HepG2 (cell line): ENCODE measurements at regions not wholly inside any gene's neighbourhood (a gene's known extent, or its start where the extent isn't known, plus 50 kb on each side); places are given as distances from the start of the nearest gene placed in this dataset.

ENCODE experiments used
- GRHL1 ChIP-seq: sonication (generic); formaldehyde crosslinking; conservative IDR thresholded peaks from 2 replicates; pipeline ENCODE4 v1.8.0; 2022; ENCODE audit warnings: missing genetic modification reagents
- HINFP ChIP-seq: sonication (generic); formaldehyde crosslinking; IDR thresholded peaks from 2 replicates; pipeline ENCODE4 v1.4.0; 2020; ENCODE audit warnings: low read depth, mild to moderate bottlenecking, missing genetic modification reagents
- PATZ1 ChIP-seq: sonication (generic); formaldehyde crosslinking; IDR thresholded peaks from 2 replicates; pipeline ENCODE4 v1.4.0; 2020; ENCODE audit warnings: missing genetic modification reagents
- SIX1 ChIP-seq: sonication (generic); formaldehyde crosslinking; IDR thresholded peaks from 2 replicates; pipeline ENCODE4 v1.4.0; 2020; ENCODE audit warnings: missing genetic modification reagents, borderline replicate concordance
- ZC3H13 ChIP-seq: sonication (generic); formaldehyde crosslinking; IDR thresholded peaks from 2 replicates; pipeline ENCODE4 v1.8.1; 2023; ENCODE audit warnings: mild to moderate bottlenecking, missing genetic modification reagents, moderate library complexity
- ZNF333 ChIP-seq: sonication (generic); formaldehyde crosslinking; IDR thresholded peaks from 2 replicates; pipeline ENCODE4 v1.4.0; 2020; ENCODE audit warnings: mild to moderate bottlenecking, missing genetic modification reagents, borderline replicate concordance
- ZNF83 ChIP-seq: sonication (generic); formaldehyde crosslinking; IDR thresholded peaks from 2 replicates; pipeline ENCODE4 v1.4.0; 2020; ENCODE audit warnings: missing genetic modification reagents, mild to moderate bottlenecking, borderline replicate concordance
- ZNF878 ChIP-seq: sonication (generic); formaldehyde crosslinking; IDR thresholded peaks from 2 replicates; pipeline ENCODE4 v1.8.1; 2023; ENCODE audit warnings: mild to moderate bottlenecking, missing genetic modification reagents, moderate library complexity
- ZSCAN5A ChIP-seq: sonication (generic); formaldehyde crosslinking; IDR thresholded peaks from 2 replicates; pipeline ENCODE4 v1.8.0; 2022; ENCODE audit warnings: mild to moderate bottlenecking, missing genetic modification reagents, borderline replicate concordance
- TF ChIP-seq, protein P1 (sequence below): sonication (generic); formaldehyde crosslinking; IDR thresholded peaks from 2 replicates; pipeline ENCODE4 v1.5.1; 2020; ENCODE audit warnings: missing genetic modification reagents, mild to moderate bottlenecking, borderline replicate concordance
- TF ChIP-seq, protein P2 (sequence below): sonication (generic); formaldehyde crosslinking; IDR thresholded peaks from 2 replicates; pipeline ENCODE4 v1.4.0; 2020; ENCODE audit warnings: mild to moderate bottlenecking, missing genetic modification reagents

- TF ChIP-seq GRHL1 (no peak), SIX1 (CRISPR knock-in tag) (no peak), PATZ1 (CRISPR knock-in tag) (no peak), ZSCAN5A (CRISPR knock-in tag) (no peak), ZC3H13 (CRISPR knock-in tag) (no peak), ZNF83 (CRISPR knock-in tag) (no peak), HINFP (CRISPR knock-in tag) (no peak), ZNF878 (CRISPR knock-in tag) (no peak), ZNF333 (no peak)
- TF ChIP-seq, protein P1, sequence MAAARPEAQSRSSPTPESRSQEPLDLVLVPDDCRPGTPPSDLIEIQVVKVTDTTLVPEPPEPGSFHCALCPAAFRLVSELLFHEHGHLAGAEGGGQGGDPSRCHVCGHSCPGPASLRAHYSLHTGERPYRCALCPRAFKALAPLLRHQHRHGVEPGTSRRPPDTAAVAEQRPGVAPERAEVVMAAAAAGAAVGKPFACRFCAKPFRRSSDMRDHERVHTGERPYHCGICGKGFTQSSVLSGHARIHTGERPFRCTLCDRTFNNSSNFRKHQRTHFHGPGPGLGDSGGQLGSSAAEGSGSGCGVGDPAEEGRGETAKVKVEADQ (CRISPR knock-in tag): no peak
- TF ChIP-seq, protein P2, sequence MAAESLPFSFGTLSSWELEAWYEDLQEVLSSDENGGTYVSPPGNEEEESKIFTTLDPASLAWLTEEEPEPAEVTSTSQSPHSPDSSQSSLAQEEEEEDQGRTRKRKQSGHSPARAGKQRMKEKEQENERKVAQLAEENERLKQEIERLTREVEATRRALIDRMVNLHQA (CRISPR knock-in tag): no peak
- TF ChIP-seq, all 625 proteins: peak for 0
Observed at GRCh38 chr10:107341281-107341680, 176.8 kb upstream of the SORCS1 start (continued).
